ENCODE measurements at regions not wholly inside any gene's neighbourhood (a gene's known extent, or its start where the extent isn't known, plus 50 kb on each side); places are given as distances from the start of the nearest gene placed in this dataset.

GRCh38 chr13:26942184-26942583 is 181.6 kb upstream of the GPR12 start:
- Histone ChIP-seq H3K79me2 (ENCODE audit: control insufficient read depth, insufficient read depth, low read length) (no peaks in the 10 kb centered on the region), H3K9ac (ENCODE audit: control insufficient read depth, insufficient read depth, low read length) (no peak overlapping the region), H3K4me1 (ENCODE audit: control insufficient read depth, insufficient read depth, low read length) (no peaks in the 10 kb centered on the region), H2AFZ (ENCODE audit: control insufficient read depth, low read depth, low read length) (no peak overlapping the region), H3K27me3 (replicated peaks in 1 of 2; ENCODE audit: control insufficient read depth in 2 of 2, insufficient read depth in 2 of 2, low read length in 1 of 2) (peaks cover 0 to 5% of the 10 kb centered on the region in 2 experiments; a peak in 1 of 4 replicates), H3K27ac (ENCODE audit: control insufficient read depth, insufficient read depth) (no peak overlapping the region), H4K20me1 (ENCODE audit: control insufficient read depth, insufficient read depth) (no peaks in the 10 kb centered on the region), H3K4me2 (ENCODE audit: control insufficient read depth, insufficient read depth) (no peak overlapping the region), H3K9me3 (replicated peaks; ENCODE audit: control insufficient read depth, insufficient read depth, low read length) (no peaks in the 10 kb centered on the region), H3K36me3 (ENCODE audit: control insufficient read depth in 2 of 2, insufficient read depth in 2 of 2, low read length in 1 of 2) (no peaks in the 10 kb centered on the region), H3K4me3 (no peak overlapping the region)
- FAIRE-seq (no peak), DNase-seq (ENCODE audit: low read depth, low spot score) (no peak), ATAC-seq (no peak)
- whole genome bisulfite sequencing (ENCODE audit: insufficient coverage, insufficient replicate concordance, low lambda C conversion rate, missing lambda C conversion rate) = 70% methylated on average over 6 of the region's 6 CpGs
- POLR2A ChIA-PET = no interaction called here
- SMC1A ChIA-PET (ENCODE audit: uncharacterized antibody, unreplicated experiment) = no interaction called here
- in situ Hi-C loops (cut with MboI) = loop anchor here (5.0 kb wide), 1 partner anchor 50 kb away; no protein-coding TSS in a partner anchor
- RAD21 ChIA-PET (ENCODE audit: unreplicated experiment) = no interaction called here
- CTCF ChIA-PET = interaction anchor here (0.6 to 1.5 kb wide), 3 partner anchors 12 to 629 kb away, joined by 3 to 5 read pairs (median 3); no protein-coding TSS in a partner anchor
- intact Hi-C loops (cut with micrococcal nuclease; ENCODE audit: unreplicated experiment) = no loop called here
- BruUV-seq (replicated peaks) = no TSS peak
- no peak for TF ChIP-seq RAD21 (IDR thresholded peaks at IDR 0.05; ENCODE audit: insufficient read depth, low read depth, low read length)
- TF ChIP-seq MTA3 (IDR thresholded peaks at IDR 0.05; ENCODE audit: borderline replicate concordance, low read length) = no peak
- TF ChIP-seq ZSCAN29 (IDR thresholded peaks at IDR 0.05) = no peak
- no peak for TF ChIP-seq E2F4 (IDR thresholded peaks at IDR 0.05; ENCODE audit: low read depth, low read length)
- TF ChIP-seq NFYB (IDR thresholded peaks at IDR 0.05; ENCODE audit: insufficient read depth, low read depth, low read length) = no peak
- no peak for TF ChIP-seq ZNF274 (IDR thresholded peaks at IDR 0.05; ENCODE audit: insufficient read depth, insufficient read length)
- no peak for TF ChIP-seq MYB (IDR thresholded peaks at IDR 0.05; ENCODE audit: borderline replicate concordance, low read depth, low read length)
- no peak for TF ChIP-seq E4F1 (IDR thresholded peaks at IDR 0.05; ENCODE audit: borderline replicate concordance, partially characterized antibody)
- TF ChIP-seq, protein P1, sequence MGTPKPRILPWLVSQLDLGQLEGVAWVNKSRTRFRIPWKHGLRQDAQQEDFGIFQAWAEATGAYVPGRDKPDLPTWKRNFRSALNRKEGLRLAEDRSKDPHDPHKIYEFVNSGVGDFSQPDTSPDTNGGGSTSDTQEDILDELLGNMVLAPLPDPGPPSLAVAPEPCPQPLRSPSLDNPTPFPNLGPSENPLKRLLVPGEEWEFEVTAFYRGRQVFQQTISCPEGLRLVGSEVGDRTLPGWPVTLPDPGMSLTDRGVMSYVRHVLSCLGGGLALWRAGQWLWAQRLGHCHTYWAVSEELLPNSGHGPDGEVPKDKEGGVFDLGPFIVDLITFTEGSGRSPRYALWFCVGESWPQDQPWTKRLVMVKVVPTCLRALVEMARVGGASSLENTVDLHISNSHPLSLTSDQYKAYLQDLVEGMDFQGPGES (IDR thresholded peaks at IDR 0.05) = no peak
- no peak for TF ChIP-seq HSF1 (IDR thresholded peaks at IDR 0.05; ENCODE audit: low read depth, low read length)
- TF ChIP-seq GATAD2B (conservative IDR thresholded peaks at IDR 0.05; ENCODE audit: low read depth) = no peak
- TF ChIP-seq RBBP5 (conservative IDR thresholded peaks at IDR 0.05) = no peak
- no peak for TF ChIP-seq ZNF384 (IDR thresholded peaks at IDR 0.05; ENCODE audit: borderline replicate concordance, low read depth, low read length)
- no peak for TF ChIP-seq PBX3 (IDR thresholded peaks at IDR 0.05; ENCODE audit: insufficient replicate concordance, low read depth, low read length)
- TF ChIP-seq STAT1 (conservative IDR thresholded peaks at IDR 0.05) = no peak
- no peak for TF ChIP-seq BACH1 (IDR thresholded peaks at IDR 0.05; ENCODE audit: borderline replicate concordance)
- no peak for TF ChIP-seq GABPA (IDR thresholded peaks at IDR 0.05; ENCODE audit: low read depth)

All from GM12878 (cell line).